ENCODE measurements at regions not wholly inside any gene's neighbourhood (a gene's known extent, or its start where the extent isn't known, plus 50 kb on each side); places are given as distances from the start of the nearest gene placed in this dataset.

GRCh38 chr6:137739544-137739943 is 127.5 kb upstream of the TNFAIP3 start:
- POLR2A ChIA-PET, result interaction anchor here (1.6 to 1.7 kb wide), 2 partner anchors 9 to 31 kb away, joined by 4 to 6 read pairs; no protein-coding TSS in a partner anchor
- Histone ChIP-seq H2AFZ (ENCODE audit: control insufficient read depth, low read depth, low read length) (no peak overlapping the region), H4K20me1 (ENCODE audit: control insufficient read depth, insufficient read depth) (no peaks in the 10 kb centered on the region), H3K79me2 (ENCODE audit: control insufficient read depth, insufficient read depth, low read length) (no peaks in the 10 kb centered on the region), H3K4me2 (ENCODE audit: control insufficient read depth, insufficient read depth) (no peak overlapping the region), H3K27me3 (replicated peaks in 1 of 2; ENCODE audit: control insufficient read depth in 2 of 2, insufficient read depth in 2 of 2, low read length in 1 of 2) (no peaks in the 10 kb centered on the region), H3K36me3 (ENCODE audit: control insufficient read depth in 2 of 2, insufficient read depth in 2 of 2, low read length in 1 of 2) (no peaks in the 10 kb centered on the region), H3K4me3 (no peak overlapping the region), H3K9ac (ENCODE audit: control insufficient read depth, insufficient read depth, low read length) (no peak overlapping the region), H3K4me1 (ENCODE audit: control insufficient read depth, insufficient read depth, low read length) (peaks cover 17% of the 10 kb centered on the region), H3K9me3 (replicated peaks; ENCODE audit: control insufficient read depth, insufficient read depth, low read length) (no peaks in the 10 kb centered on the region; the same call in 2 of the 3 replicates), H3K27ac (ENCODE audit: control insufficient read depth, insufficient read depth) (no peak overlapping the region)
- BruUV-seq (replicated peaks), result no TSS peak
- SMC1A ChIA-PET (ENCODE audit: uncharacterized antibody, unreplicated experiment), result interaction anchor here (0.7 to 4.3 kb wide), 7 partner anchors 8 to 31 kb away, joined by 3 to 22 read pairs (median 3); no protein-coding TSS in a partner anchor
- intact Hi-C loops (cut with micrococcal nuclease; ENCODE audit: unreplicated experiment), result no loop called here
- ATAC-seq (no peak), FAIRE-seq (no peak), DNase-seq (ENCODE audit: low read depth, low spot score) (no peak)
- TF ChIP-seq SUPT20H (IDR thresholded peaks at IDR 0.05; ENCODE audit: borderline replicate concordance, control insufficient read depth, low read depth, low read length) (no peak), POLR2A (IDR thresholded peaks at IDR 0.05; ENCODE audit: low read depth, low read length) (no peak), CBX3 (IDR thresholded peaks at IDR 0.05; ENCODE audit: borderline replicate concordance, low read depth) (no peak), NFIC (IDR thresholded peaks at IDR 0.05; ENCODE audit: low read depth, low read length) (no peak), BACH1 (IDR thresholded peaks at IDR 0.05; ENCODE audit: borderline replicate concordance) (no peak), ZNF622 (IDR thresholded peaks at IDR 0.05) (no peak), STAT3 (IDR thresholded peaks at IDR 0.05; ENCODE audit: low read depth, low read length) (no peak)
- TF ChIP-seq, protein P1, sequence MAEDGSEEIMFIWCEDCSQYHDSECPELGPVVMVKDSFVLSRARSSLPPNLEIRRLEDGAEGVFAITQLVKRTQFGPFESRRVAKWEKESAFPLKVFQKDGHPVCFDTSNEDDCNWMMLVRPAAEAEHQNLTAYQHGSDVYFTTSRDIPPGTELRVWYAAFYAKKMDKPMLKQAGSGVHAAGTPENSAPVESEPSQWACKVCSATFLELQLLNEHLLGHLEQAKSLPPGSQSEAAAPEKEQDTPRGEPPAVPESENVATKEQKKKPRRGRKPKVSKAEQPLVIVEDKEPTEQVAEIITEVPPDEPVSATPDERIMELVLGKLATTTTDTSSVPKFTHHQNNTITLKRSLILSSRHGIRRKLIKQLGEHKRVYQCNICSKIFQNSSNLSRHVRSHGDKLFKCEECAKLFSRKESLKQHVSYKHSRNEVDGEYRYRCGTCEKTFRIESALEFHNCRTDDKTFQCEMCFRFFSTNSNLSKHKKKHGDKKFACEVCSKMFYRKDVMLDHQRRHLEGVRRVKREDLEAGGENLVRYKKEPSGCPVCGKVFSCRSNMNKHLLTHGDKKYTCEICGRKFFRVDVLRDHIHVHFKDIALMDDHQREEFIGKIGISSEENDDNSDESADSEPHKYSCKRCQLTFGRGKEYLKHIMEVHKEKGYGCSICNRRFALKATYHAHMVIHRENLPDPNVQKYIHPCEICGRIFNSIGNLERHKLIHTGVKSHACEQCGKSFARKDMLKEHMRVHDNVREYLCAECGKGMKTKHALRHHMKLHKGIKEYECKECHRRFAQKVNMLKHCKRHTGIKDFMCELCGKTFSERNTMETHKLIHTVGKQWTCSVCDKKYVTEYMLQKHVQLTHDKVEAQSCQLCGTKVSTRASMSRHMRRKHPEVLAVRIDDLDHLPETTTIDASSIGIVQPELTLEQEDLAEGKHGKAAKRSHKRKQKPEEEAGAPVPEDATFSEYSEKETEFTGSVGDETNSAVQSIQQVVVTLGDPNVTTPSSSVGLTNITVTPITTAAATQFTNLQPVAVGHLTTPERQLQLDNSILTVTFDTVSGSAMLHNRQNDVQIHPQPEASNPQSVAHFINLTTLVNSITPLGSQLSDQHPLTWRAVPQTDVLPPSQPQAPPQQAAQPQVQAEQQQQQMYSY (CRISPR knock-in tag; IDR thresholded peaks at IDR 0.05), result no peak
- WGBS (ENCODE audit: insufficient coverage, insufficient replicate concordance, low lambda C conversion rate, missing lambda C conversion rate), result 98% methylated on average over 5 of the region's 5 CpGs
- RAD21 ChIA-PET (ENCODE audit: unreplicated experiment), result no interaction called here
- in situ Hi-C loops (cut with MboI), result no loop called here
- CTCF ChIA-PET, result interaction anchor here (0.6 to 1.0 kb wide), 2 partner anchors 33 to 475 kb away, joined by 3 read pairs; no protein-coding TSS in a partner anchor
